ENCODE measurements at regions not wholly inside any gene's neighbourhood (a gene's known extent, or its start where the extent isn't known, plus 50 kb on each side); places are given as distances from the start of the nearest gene placed in this dataset.
"Not testable (repeated sequence)": the region's sequence is repeated elsewhere in the genome, so short reads cannot be mapped to it uniquely, and the experiment has no call there.

GRCh38 chr6:27651371-27651732 is 178.4 kb upstream of the ZNF184 start:
- POLR2A ChIA-PET, result no interaction called here
- no peak for DNase-seq (ENCODE audit: low read depth)
- CTCF ChIA-PET, result no interaction called here

GRCh38 chr6:27650620-27651370 is 177.9 kb upstream of the ZNF184 start:
- Histone ChIP-seq H3K36me3 (ENCODE audit: control insufficient read depth, insufficient read depth, low read length) (no peaks in the 10 kb centered on the region), H3K4me3 (ENCODE audit: low read depth, low read length) (no peak overlapping the region), H3K27me3 (ENCODE audit: control insufficient read depth, insufficient read depth, low read length) (no peaks in the 10 kb centered on the region)
- peak; percentile 13; the same call in 1 of the 2 replicates for TF ChIP-seq CTCF (IDR thresholded peaks at IDR 0.05; ENCODE audit: insufficient read depth, low read depth, low read length)
- no peak for DNase-seq (ENCODE audit: low read depth)
- CTCF ChIA-PET, result no interaction called here
- POLR2A ChIA-PET, result no interaction called here

More at GRCh38 chr6:27651371-27651732, 178.4 kb upstream of the ZNF184 start:
- Histone ChIP-seq H3K36me3 (ENCODE audit: control insufficient read depth, insufficient read depth, low read length) (no peaks in the 10 kb centered on the region), H3K4me3 (ENCODE audit: low read depth, low read length) (no peak overlapping the region), H3K27me3 (ENCODE audit: control insufficient read depth, insufficient read depth, low read length) (no peaks in the 10 kb centered on the region)
- no peak for TF ChIP-seq CTCF (IDR thresholded peaks at IDR 0.05; ENCODE audit: insufficient read depth, low read depth, low read length)

GRCh38 chr6:27644528-27644927 is 171.6 kb upstream of the ZNF184 start:
- no peak for DNase-seq (ENCODE audit: low read depth)
- Histone ChIP-seq H3K4me3 (ENCODE audit: low read depth, low read length) (no peak overlapping the region), H3K27me3 (ENCODE audit: control insufficient read depth, insufficient read depth, low read length) (no peaks in the 10 kb centered on the region), H3K36me3 (ENCODE audit: control insufficient read depth, insufficient read depth, low read length) (no peaks in the 10 kb centered on the region)
- ChIA-PET POLR2A (no interaction called here), CTCF (no interaction called here)
- no peak for TF ChIP-seq CTCF (IDR thresholded peaks at IDR 0.05; ENCODE audit: insufficient read depth, low read depth, low read length)

GRCh38 chr6:27642744-27643456 is 170.0 kb upstream of the ZNF184 start:
- no peak overlapping the region for H3K4me3 ChIP-seq (ENCODE audit: low read depth, low read length)
- no peak for TF ChIP-seq CTCF (IDR thresholded peaks at IDR 0.05; ENCODE audit: insufficient read depth, low read depth, low read length)
- ChIA-PET POLR2A (no interaction called here), CTCF (interaction anchor here (0.7 kb wide), 1 partner anchor 14 kb away, joined by 3 read pairs; no protein-coding TSS in a partner anchor)
- no peaks in the 10 kb centered on the region for H3K27me3 ChIP-seq (ENCODE audit: control insufficient read depth, insufficient read depth, low read length)
- no peak for DNase-seq (ENCODE audit: low read depth)
- H3K36me3 ChIP-seq (ENCODE audit: control insufficient read depth, insufficient read depth, low read length), result no peaks in the 10 kb centered on the region

GRCh38 chr6:27635886-27636285 is 163.0 kb upstream of the ZNF184 start:
- H3K36me3 ChIP-seq (ENCODE audit: control insufficient read depth, insufficient read depth, low read length); POLR2A ChIA-PET; H3K27me3 ChIP-seq (ENCODE audit: control insufficient read depth, insufficient read depth, low read length); CTCF ChIA-PET; H3K4me3 ChIP-seq (ENCODE audit: low read depth, low read length); DNase-seq (ENCODE audit: low read depth): not testable (repeated sequence)

- H3K36me3 ChIP-seq (ENCODE audit: control insufficient read depth, insufficient read depth, low read length); H3K4me3 ChIP-seq (ENCODE audit: low read depth, low read length); POLR2A ChIA-PET; CTCF ChIA-PET; DNase-seq (ENCODE audit: low read depth); H3K27me3 ChIP-seq (ENCODE audit: control insufficient read depth, insufficient read depth, low read length): not testable (repeated sequence)
Measured at GRCh38 chr6:27633221-27633688, 160.3 kb upstream of the ZNF184 start.
